Cardiac muscle cell (in vitro differentiated cells and primary cell): ENCODE measurements at regions not wholly inside any gene's neighbourhood (a gene's known extent, or its start where the extent isn't known, plus 50 kb on each side); places are given as distances from the start of the nearest gene placed in this dataset.

ENCODE experiments used
- DNase-seq, 2 donors: peaks; one replicate each; pipeline versions ENCODE4 v3.0.0 to v3.0.0-alpha.2; 2010 to 2017; ENCODE audit warnings: low read depth in 1 of 2, low spot score in 1 of 2
- H3K27ac ChIP-seq: fragments of 200-600 bp; sonication (generic); 2 replicates; pipeline ENCODE4 v1.5.1; 2016
- H3K27me3 ChIP-seq: fragments of 200-600 bp; sonication (generic); 2 replicates; pipeline ENCODE4 v1.6.0; 2016; ENCODE audit warnings: control low read depth
- H3K36me3 ChIP-seq: fragments of 200-600 bp; sonication (generic); 2 replicates; pipeline ENCODE4 v1.5.1; 2016; ENCODE audit warnings: control low read depth
- H3K4me1 ChIP-seq: fragments of 200-600 bp; sonication (generic); 2 replicates; pipeline ENCODE4 v1.8.1; 2017; ENCODE audit warnings: low read depth, mild to moderate bottlenecking, mixed run types
- H3K4me3 ChIP-seq: fragments of 200-600 bp; sonication (generic); 2 replicates; pipeline ENCODE4 v1.5.1; 2016; ENCODE audit warnings: mild to moderate bottlenecking
- H3K9me3 ChIP-seq: fragments of 200-600 bp; sonication (generic); 2 replicates; pipeline ENCODE4 v1.5.1; 2017; ENCODE audit warnings: low read depth, mild to moderate bottlenecking, control low read depth
- CTCF ChIP-seq: IDR thresholded peaks from 2 replicates; pipeline ENCODE4 v1.5.1; 2012; ENCODE audit warnings: low read depth, mild to moderate bottlenecking, low read length

GRCh38 chr18:2360861-2361260, 210.4 kb downstream of the METTL4 start:
- no peak for TF ChIP-seq CTCF
- no peak for DNase-seq

GRCh38 chr18:2368102-2368501, 203.2 kb downstream of the METTL4 start:
- Histone ChIP-seq H3K4me1 (no peaks in the 10 kb centered on the region), H3K9me3 (no peaks in the 10 kb centered on the region), H3K4me3 (no peak overlapping the region), H3K27me3 (no peaks in the 10 kb centered on the region), H3K36me3 (no peaks in the 10 kb centered on the region), H3K27ac (no peak overlapping the region)
- TF ChIP-seq CTCF, result no peak
- no peak for DNase-seq

More at GRCh38 chr18:2360861-2361260, 210.4 kb downstream of the METTL4 start:
- Histone ChIP-seq H3K4me1 (no peaks in the 10 kb centered on the region), H3K36me3 (no peaks in the 10 kb centered on the region), H3K27ac (no peak overlapping the region), H3K4me3 (no peak overlapping the region), H3K9me3 (no peaks in the 10 kb centered on the region), H3K27me3 (no peaks in the 10 kb centered on the region)

- H3K27ac ChIP-seq, result no peak overlapping the region
Observed at GRCh38 chr18:2376707-2377106, 194.6 kb downstream of the METTL4 start.

GRCh38 chr18:2380101-2380500, 191.2 kb downstream of the METTL4 start:
- Histone ChIP-seq H3K4me1 (no peaks in the 10 kb centered on the region), H3K27me3 (no peaks in the 10 kb centered on the region), H3K9me3 (no peaks in the 10 kb centered on the region)

More at GRCh38 chr18:2376707-2377106, 194.6 kb downstream of the METTL4 start:
- H3K4me3 ChIP-seq, result no peak overlapping the region
- no peaks in the 10 kb centered on the region for H3K9me3 ChIP-seq
- no peak for DNase-seq
- no peaks in the 10 kb centered on the region for H3K4me1 ChIP-seq
- no peaks in the 10 kb centered on the region for H3K27me3 ChIP-seq
- no peaks in the 10 kb centered on the region for H3K36me3 ChIP-seq
- no peak for TF ChIP-seq CTCF

GRCh38 chr18:2381539-2381938, 189.8 kb downstream of the METTL4 start:
- no peak overlapping the region for H3K4me3 ChIP-seq
- no peak for TF ChIP-seq CTCF
- no peaks in the 10 kb centered on the region for H3K36me3 ChIP-seq
- H3K9me3 ChIP-seq, result no peaks in the 10 kb centered on the region
- no peaks in the 10 kb centered on the region for H3K27me3 ChIP-seq
- no peaks in the 10 kb centered on the region for H3K4me1 ChIP-seq
- no peak overlapping the region for H3K27ac ChIP-seq
- no peak for DNase-seq

More at GRCh38 chr18:2380101-2380500, 191.2 kb downstream of the METTL4 start:
- Histone ChIP-seq H3K27ac (no peak overlapping the region), H3K36me3 (no peaks in the 10 kb centered on the region), H3K4me3 (no peak overlapping the region)
- TF ChIP-seq CTCF, result no peak
- no peak for DNase-seq

GRCh38 chr18:2387588-2387987, 183.7 kb downstream of the METTL4 start:
- TF ChIP-seq CTCF, result no peak
- H3K36me3 ChIP-seq, result no peaks in the 10 kb centered on the region
- no peak for DNase-seq
- no peaks in the 10 kb centered on the region for H3K27me3 ChIP-seq
- no peaks in the 10 kb centered on the region for H3K9me3 ChIP-seq
- no peaks in the 10 kb centered on the region for H3K4me1 ChIP-seq
- H3K4me3 ChIP-seq, result no peak overlapping the region
- no peak overlapping the region for H3K27ac ChIP-seq
